ENCODE measurements at regions not wholly inside any gene's neighbourhood (a gene's known extent, or its start where the extent isn't known, plus 50 kb on each side); places are given as distances from the start of the nearest gene placed in this dataset.
"Not testable (repeated sequence)": the region's sequence is repeated elsewhere in the genome, so short reads cannot be mapped to it uniquely, and the experiment has no call there.

- DNase-seq (ENCODE audit: low read depth in 3 of 3, low spot score in 1 of 3), result no peak
These were observed 84.7 kb downstream of the RBBP6 start for GRCh38 chr16:24624102-24624501.

GRCh38 chr16:24626256-24626655, 86.9 kb downstream of the RBBP6 start:
- no peak for DNase-seq (ENCODE audit: low read depth in 3 of 3, low spot score in 1 of 3)

- no peak for DNase-seq (ENCODE audit: low read depth in 3 of 3, low spot score in 1 of 3)
These were observed 94.5 kb upstream of the TNRC6A start for GRCh38 chr16:24634919-24635318.

- DNase-seq (ENCODE audit: low read depth in 3 of 3, low spot score in 1 of 3), result no peak
These were observed 93.4 kb upstream of the TNRC6A start for GRCh38 chr16:24635900-24636610.

GRCh38 chr16:24639769-24640168, 89.7 kb upstream of the TNRC6A start:
- no peak for DNase-seq (ENCODE audit: low read depth in 3 of 3, low spot score in 1 of 3)

- DNase-seq (ENCODE audit: low read depth in 3 of 3, low spot score in 1 of 3), result no peak
These were observed 86.0 kb upstream of the TNRC6A start for GRCh38 chr16:24643489-24643888.

- DNase-seq (ENCODE audit: low read depth in 3 of 3, low spot score in 1 of 3), result no peak
These were observed 83.5 kb upstream of the TNRC6A start for GRCh38 chr16:24645739-24646645.

GRCh38 chr16:24646646-24646995, 82.8 kb upstream of the TNRC6A start:
- DNase-seq (ENCODE audit: low read depth in 3 of 3, low spot score in 1 of 3), result no peak

- no peak for DNase-seq (ENCODE audit: low read depth in 3 of 3, low spot score in 1 of 3)
These were observed 77.2 kb upstream of the TNRC6A start for GRCh38 chr16:24652209-24652712.

- DNase-seq (ENCODE audit: low read depth in 3 of 3, low spot score in 1 of 3), result no peak
These were observed 76.6 kb upstream of the TNRC6A start for GRCh38 chr16:24652803-24653202.

- DNase-seq (ENCODE audit: low read depth in 3 of 3, low spot score in 1 of 3), result no peak
These were observed 75.7 kb upstream of the TNRC6A start for GRCh38 chr16:24653725-24654124.

GRCh38 chr16:24665942-24666341, 63.5 kb upstream of the TNRC6A start:
- not testable (repeated sequence) for DNase-seq (ENCODE audit: low read depth in 3 of 3, low spot score in 1 of 3)

- DNase-seq (ENCODE audit: low read depth in 3 of 3, low spot score in 1 of 3), result no peak
These were observed 62.1 kb upstream of the TNRC6A start for GRCh38 chr16:24667244-24667764.

GRCh38 chr16:24668481-24669061, 60.9 kb upstream of the TNRC6A start:
- peak in 1 of 3 donors; percentile 14 for DNase-seq (ENCODE audit: low read depth in 3 of 3, low spot score in 1 of 3)

GRCh38 chr16:24670623-24671454, 58.6 kb upstream of the TNRC6A start:
- DNase-seq (ENCODE audit: low read depth in 3 of 3, low spot score in 1 of 3), result no peak

GRCh38 chr16:24671455-24671954, 57.9 kb upstream of the TNRC6A start:
- DNase-seq (ENCODE audit: low read depth in 3 of 3, low spot score in 1 of 3), result no peak

GRCh38 chr16:24673155-24673554, 56.3 kb upstream of the TNRC6A start:
- no peak for DNase-seq (ENCODE audit: low read depth in 3 of 3, low spot score in 1 of 3)

GRCh38 chr16:24674877-24675276, 54.6 kb upstream of the TNRC6A start:
- no peak for DNase-seq (ENCODE audit: low read depth in 3 of 3, low spot score in 1 of 3)

GRCh38 chr16:24677388-24677787, 52.1 kb upstream of the TNRC6A start:
- no peak for DNase-seq (ENCODE audit: low read depth in 3 of 3, low spot score in 1 of 3)

Data from stimulated activated CD4-positive, alpha-beta T cell treated with anti-CD3 and anti-CD28 coated beads, TNF-alpha, amount 100 ng/mL, for 1 hour (primary cell).